Left lung (tissue), 4 donors: ENCODE measurements at regions not wholly inside any gene's neighbourhood (a gene's known extent, or its start where the extent isn't known, plus 50 kb on each side); places are given as distances from the start of the nearest gene placed in this dataset.

Experiments used
- ATAC-seq: fragments of 200-7000 bp; cut with Tn5 transposase; one replicate; pipeline ENCODE4 v1.9.1; 2020; ENCODE audit warnings: moderate library complexity
- DNase-seq, 4 donors: peaks; one replicate each; pipeline ENCODE4 v3.0.0-alpha.2; 2013 to 2020
- H3K27ac ChIP-seq, 2 donors: fragments of 200-600 bp; sonication (generic) in 1 of 2; one replicate each; pipeline versions ENCODE4 v1.5.0 to v1.8.0; 2020 to 2021
- H3K27me3 ChIP-seq, 2 donors: fragments of 200-600 bp; sonication (generic) in 1 of 2; one replicate each; pipeline versions ENCODE4 v1.5.0 to v1.8.0; 2020 to 2021
- H3K36me3 ChIP-seq, 2 donors: fragments of 200-600 bp; sonication (generic) in 1 of 2; one replicate each; pipeline versions ENCODE4 v1.5.0 to v1.8.0; 2020 to 2021
- H3K4me1 ChIP-seq, 2 donors: fragments of 200-600 bp; one replicate each; pipeline ENCODE4 v1.8.0; 2021
- H3K4me3 ChIP-seq, 2 donors: fragments of 200-600 bp; sonication (generic) in 1 of 2; one replicate each; pipeline versions ENCODE4 v1.5.0 to v1.8.0; 2020 to 2021; ENCODE audit warnings: mild to moderate bottlenecking in 1 of 2
- H3K9me3 ChIP-seq, 2 donors: fragments of 200-600 bp; sonication (generic) in 1 of 2; one replicate each; pipeline versions ENCODE4 v1.5.0 to v1.8.0; 2020 to 2021
- intact Hi-C, 2 donors: fragments of 100-400 bp; cut with DNase I; formaldehyde crosslinking; loops; one replicate each; pipeline versions ENCODE4 v1.11.2 to v1.14.2; 2022
- TF ChIP-seq, protein P1 (sequence below), 2 donors: fragments of 200-600 bp; sonication (generic) in 1 of 2; IDR thresholded peaks; one replicate each; pipeline versions ENCODE4 v1.5.0 to v1.8.0; 2021; ENCODE audit warnings: antibody characterized with exemption in 2 of 2
- donor health status: DM: no; HTN: yes; CAD: no.
- donor health status: DM: no; HTN: no; CAD: no.

- Histone ChIP-seq H3K4me3 (no peak overlapping the region), H3K9me3 (no peaks in the 10 kb centered on the region), H3K4me1 (peaks cover 0 to 71% of the 10 kb centered on the region in 2 donors), H3K36me3 (no peaks in the 10 kb centered on the region), H3K27ac (peak overlapping the region in 1 of 2 donors; percentile 77), H3K27me3 (no peaks in the 10 kb centered on the region)
- ATAC-seq (peak; percentile 92), DNase-seq (peak in 3 of 4 donors; percentile 28 to 98 (median 98))
- intact Hi-C loops = no loop called here
- TF ChIP-seq, protein P1, sequence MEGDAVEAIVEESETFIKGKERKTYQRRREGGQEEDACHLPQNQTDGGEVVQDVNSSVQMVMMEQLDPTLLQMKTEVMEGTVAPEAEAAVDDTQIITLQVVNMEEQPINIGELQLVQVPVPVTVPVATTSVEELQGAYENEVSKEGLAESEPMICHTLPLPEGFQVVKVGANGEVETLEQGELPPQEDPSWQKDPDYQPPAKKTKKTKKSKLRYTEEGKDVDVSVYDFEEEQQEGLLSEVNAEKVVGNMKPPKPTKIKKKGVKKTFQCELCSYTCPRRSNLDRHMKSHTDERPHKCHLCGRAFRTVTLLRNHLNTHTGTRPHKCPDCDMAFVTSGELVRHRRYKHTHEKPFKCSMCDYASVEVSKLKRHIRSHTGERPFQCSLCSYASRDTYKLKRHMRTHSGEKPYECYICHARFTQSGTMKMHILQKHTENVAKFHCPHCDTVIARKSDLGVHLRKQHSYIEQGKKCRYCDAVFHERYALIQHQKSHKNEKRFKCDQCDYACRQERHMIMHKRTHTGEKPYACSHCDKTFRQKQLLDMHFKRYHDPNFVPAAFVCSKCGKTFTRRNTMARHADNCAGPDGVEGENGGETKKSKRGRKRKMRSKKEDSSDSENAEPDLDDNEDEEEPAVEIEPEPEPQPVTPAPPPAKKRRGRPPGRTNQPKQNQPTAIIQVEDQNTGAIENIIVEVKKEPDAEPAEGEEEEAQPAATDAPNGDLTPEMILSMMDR (IDR thresholded peaks at IDR 0.05) = no peak
These were observed 182.5 kb downstream of the MAFB start for GRCh38 chr20:40506537-40506939.

DNA sequence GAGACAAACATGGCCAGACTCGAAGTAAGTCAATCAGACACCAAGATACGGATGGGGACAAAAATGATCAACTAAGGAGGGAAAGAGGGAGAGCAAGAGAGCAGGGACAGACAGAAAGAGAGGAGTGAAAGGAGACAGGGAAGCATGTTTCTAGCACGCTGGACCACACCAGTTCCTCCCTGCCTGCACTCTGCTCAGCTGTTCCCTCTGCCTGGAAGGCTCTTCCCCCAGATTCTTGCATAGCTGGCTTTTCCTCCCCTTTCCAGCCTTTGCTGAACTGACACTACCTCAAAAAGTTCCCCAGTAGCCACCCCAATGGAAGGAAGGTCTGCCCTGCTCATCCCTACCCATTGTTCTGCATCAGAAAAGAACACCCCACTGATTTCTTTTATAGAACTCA is 185.9 kb downstream of the MAFB start:
- Histone ChIP-seq H3K36me3 (no peaks in the 10 kb centered on the region), H3K9me3 (no peaks in the 10 kb centered on the region), H3K27me3 (no peaks in the 10 kb centered on the region), H3K27ac (peak overlapping the region in 1 of 2 donors; percentile 21), H3K4me1 (peaks cover 0 to 66% of the 10 kb centered on the region in 2 donors), H3K4me3 (no peak overlapping the region)
- intact Hi-C loops = no loop called here
- DNase-seq (no peak), ATAC-seq (peak; percentile 3)
- TF ChIP-seq, protein P1 (IDR thresholded peaks at IDR 0.05) = no peak

DNA sequence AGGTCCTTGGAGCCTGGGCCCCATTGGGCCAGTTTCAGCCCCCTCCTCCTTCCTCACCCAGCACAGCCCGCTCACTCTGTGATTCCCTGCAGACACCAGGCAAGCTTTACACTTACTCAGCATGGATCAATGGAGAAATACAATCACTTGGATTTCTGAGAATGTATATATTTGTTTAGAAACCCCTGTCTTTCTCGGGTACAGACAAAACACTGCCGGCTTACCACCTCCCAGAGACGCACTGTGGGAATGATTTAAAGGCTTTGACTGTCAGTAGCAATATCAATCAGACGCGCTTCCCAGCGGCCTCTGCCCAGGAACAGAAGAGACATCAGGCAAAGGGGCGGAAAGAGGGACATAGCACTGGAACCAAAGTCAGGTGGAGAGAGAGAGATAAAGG is 186.5 kb downstream of the MAFB start:
- Histone ChIP-seq H3K9me3 (no peaks in the 10 kb centered on the region), H3K36me3 (no peaks in the 10 kb centered on the region), H3K27ac (no peak overlapping the region), H3K27me3 (no peaks in the 10 kb centered on the region), H3K4me1 (peaks cover 0 to 64% of the 10 kb centered on the region in 2 donors), H3K4me3 (no peak overlapping the region)
- DNase-seq (no peak), ATAC-seq (no peak)
- intact Hi-C loops = no loop called here
- TF ChIP-seq, protein P1 (IDR thresholded peaks at IDR 0.05) = no peak

DNA sequence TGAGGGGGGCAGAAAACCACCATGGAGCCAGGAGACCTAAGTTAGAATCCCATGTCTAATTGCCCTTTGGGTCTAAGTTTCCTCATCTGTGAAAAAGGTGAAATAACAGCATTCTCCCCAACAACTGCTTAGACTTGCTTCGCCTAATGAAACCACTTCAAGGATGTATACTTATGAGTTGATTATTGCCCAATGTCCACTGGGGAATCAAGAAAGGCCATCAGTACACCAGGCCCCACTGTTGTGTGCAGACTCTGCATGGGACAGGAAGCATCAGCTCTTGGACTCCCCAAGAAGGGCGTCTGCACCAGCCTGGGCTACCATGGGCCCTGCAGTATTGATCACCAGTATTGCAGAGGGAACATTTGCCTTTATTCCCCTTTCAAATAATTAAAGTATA is 189.6 kb downstream of the MAFB start:
- ATAC-seq (peak; percentile 20), DNase-seq (no peak)

DNA sequence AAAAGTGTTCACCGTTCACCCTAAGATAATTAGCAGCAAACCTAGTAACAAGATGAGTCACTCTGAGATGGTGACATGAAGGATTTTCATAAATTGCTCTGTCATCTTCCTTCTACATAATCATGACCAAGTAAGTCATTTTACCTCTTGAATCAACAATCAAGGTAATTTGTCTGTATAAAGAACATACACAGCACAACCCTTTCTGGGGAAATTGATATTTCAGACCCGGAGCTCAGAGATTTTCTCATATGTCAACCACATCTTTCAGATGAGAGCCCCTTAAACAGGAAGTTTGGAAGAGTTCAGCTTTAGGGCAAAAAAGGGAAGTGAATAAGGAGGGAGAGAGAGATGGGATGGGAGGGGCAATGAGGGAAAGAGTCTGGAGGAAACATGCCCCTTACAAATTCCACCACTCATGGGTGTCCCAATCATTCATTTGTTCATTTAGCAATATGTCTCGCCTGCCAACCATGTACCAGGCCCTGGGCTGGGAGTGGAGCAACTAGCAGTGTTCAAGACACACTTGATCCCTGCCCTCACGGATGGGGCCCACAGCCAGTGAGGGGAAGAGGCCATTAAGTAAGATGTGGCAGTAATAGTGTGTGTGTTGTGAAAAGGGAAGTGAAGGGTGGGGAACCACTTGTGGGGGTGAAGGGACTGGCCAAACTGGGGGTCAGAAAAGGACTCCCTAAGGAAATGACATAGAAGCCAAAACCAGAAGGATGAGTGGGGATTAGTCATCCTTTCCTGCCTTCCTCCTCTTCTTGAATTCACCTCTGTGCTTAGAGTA is 190.9 kb downstream of the MAFB start:
- ATAC-seq = peak; percentile 72
- no peaks in the 10 kb centered on the region for H3K9me3 ChIP-seq
- H3K36me3 ChIP-seq = no peaks in the 10 kb centered on the region
- peaks cover 0 to 71% of the 10 kb centered on the region in 2 donors for H3K4me1 ChIP-seq
- no peaks in the 10 kb centered on the region for H3K27me3 ChIP-seq
- TF ChIP-seq, protein P1 (IDR thresholded peaks at IDR 0.05) = no peak
- intact Hi-C loops = no loop called here
- DNase-seq = peak in 2 of 4 donors; percentile 76 to 86
- H3K4me3 ChIP-seq = no peak overlapping the region
- H3K27ac ChIP-seq = peak overlapping the region in 1 of 2 donors; percentile 93

More for the DNA sequence above, 189.6 kb downstream of the MAFB start:
- Histone ChIP-seq H3K4me1 (peaks cover 0 to 70% of the 10 kb centered on the region in 2 donors), H3K27me3 (no peaks in the 10 kb centered on the region), H3K9me3 (no peaks in the 10 kb centered on the region), H3K4me3 (no peak overlapping the region), H3K27ac (peak overlapping the region in 1 of 2 donors; percentile 93), H3K36me3 (no peaks in the 10 kb centered on the region)
- intact Hi-C loops = no loop called here
- TF ChIP-seq, protein P1 (IDR thresholded peaks at IDR 0.05) = no peak
